ENCODE measurements at regions not wholly inside any gene's neighbourhood (a gene's known extent, or its start where the extent isn't known, plus 50 kb on each side); places are given as distances from the start of the nearest gene placed in this dataset.

- TF ChIP-seq, protein P1, sequence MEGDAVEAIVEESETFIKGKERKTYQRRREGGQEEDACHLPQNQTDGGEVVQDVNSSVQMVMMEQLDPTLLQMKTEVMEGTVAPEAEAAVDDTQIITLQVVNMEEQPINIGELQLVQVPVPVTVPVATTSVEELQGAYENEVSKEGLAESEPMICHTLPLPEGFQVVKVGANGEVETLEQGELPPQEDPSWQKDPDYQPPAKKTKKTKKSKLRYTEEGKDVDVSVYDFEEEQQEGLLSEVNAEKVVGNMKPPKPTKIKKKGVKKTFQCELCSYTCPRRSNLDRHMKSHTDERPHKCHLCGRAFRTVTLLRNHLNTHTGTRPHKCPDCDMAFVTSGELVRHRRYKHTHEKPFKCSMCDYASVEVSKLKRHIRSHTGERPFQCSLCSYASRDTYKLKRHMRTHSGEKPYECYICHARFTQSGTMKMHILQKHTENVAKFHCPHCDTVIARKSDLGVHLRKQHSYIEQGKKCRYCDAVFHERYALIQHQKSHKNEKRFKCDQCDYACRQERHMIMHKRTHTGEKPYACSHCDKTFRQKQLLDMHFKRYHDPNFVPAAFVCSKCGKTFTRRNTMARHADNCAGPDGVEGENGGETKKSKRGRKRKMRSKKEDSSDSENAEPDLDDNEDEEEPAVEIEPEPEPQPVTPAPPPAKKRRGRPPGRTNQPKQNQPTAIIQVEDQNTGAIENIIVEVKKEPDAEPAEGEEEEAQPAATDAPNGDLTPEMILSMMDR (IDR thresholded peaks at IDR 0.05; ENCODE audit: insufficient read depth, low read depth, low read length): peak; percentile 15
- TF ChIP-seq EZH2 (IDR thresholded peaks at IDR 0.05; ENCODE audit: insufficient read depth, low read length): no peak
These were observed 148.8 kb upstream of the SRD5A2 start for GRCh38 chr2:31729442-31730092.
